HG03378 (cell line): ENCODE measurements at regions not wholly inside any gene's neighbourhood (a gene's known extent, or its start where the extent isn't known, plus 50 kb on each side); places are given as distances from the start of the nearest gene placed in this dataset.

Source experiments
- ATAC-seq: cut with Tn5 transposase; IDR thresholded peaks from one replicate; pipeline ENCODE4 v1.9.1; 2021; ENCODE audit warnings: mild to moderate bottlenecking, moderate library complexity; ENCODE audit not compliant: unreplicated experiment

GRCh38 chrX:40197071-40197470, 99.3 kb upstream of the BCOR start:
- no peak for ATAC-seq

GRCh38 chrX:40195368-40195767, 97.6 kb upstream of the BCOR start:
- ATAC-seq, result no peak

GRCh38 chrX:40192196-40192595, 94.4 kb upstream of the BCOR start:
- ATAC-seq, result no peak

GRCh38 chrX:40189637-40190036, 91.9 kb upstream of the BCOR start:
- no peak for ATAC-seq

- no peak for ATAC-seq
These were observed 91.0 kb upstream of the BCOR start for GRCh38 chrX:40188573-40189417.

- no peak for ATAC-seq
These were observed 87.2 kb upstream of the BCOR start for GRCh38 chrX:40184968-40185367.

GRCh38 chrX:40182615-40183014, 84.9 kb upstream of the BCOR start:
- no peak for ATAC-seq

GRCh38 chrX:40182095-40182494, 84.3 kb upstream of the BCOR start:
- ATAC-seq, result no peak

GRCh38 chrX:40179283-40179682, 81.5 kb upstream of the BCOR start:
- no peak for ATAC-seq

GRCh38 chrX:40177942-40178715, 80.4 kb upstream of the BCOR start:
- ATAC-seq, result no peak

GRCh38 chrX:40177489-40177888, 79.7 kb upstream of the BCOR start:
- no peak for ATAC-seq

- no peak for ATAC-seq
These were observed 79.3 kb upstream of the BCOR start for GRCh38 chrX:40177117-40177430.

- no peak for ATAC-seq
These were observed 78.8 kb upstream of the BCOR start for GRCh38 chrX:40176351-40177116.

GRCh38 chrX:40175511-40176350, 78.0 kb upstream of the BCOR start:
- no peak for ATAC-seq

GRCh38 chrX:40174854-40175510, 77.2 kb upstream of the BCOR start:
- no peak for ATAC-seq

GRCh38 chrX:40174001-40174853, 76.5 kb upstream of the BCOR start:
- no peak for ATAC-seq

GRCh38 chrX:40173143-40174000, 75.6 kb upstream of the BCOR start:
- no peak for ATAC-seq

- ATAC-seq, result no peak
These were observed 74.8 kb upstream of the BCOR start for GRCh38 chrX:40172401-40173142.
